HEK293T (cell line): ENCODE measurements at regions not wholly inside any gene's neighbourhood (a gene's known extent, or its start where the extent isn't known, plus 50 kb on each side); places are given as distances from the start of the nearest gene placed in this dataset.

ENCODE experiments used
- CTCF ChIA-PET: fragments of 350-600 bp; formaldehyde crosslinking; extraction: SDS; loops from one replicate; lab custom pipeline; 2021; ENCODE audit warnings: antibody characterized with exemption, inconsistent platforms; lab: Yijun Ruan, JAX
- POLR2A ChIA-PET: fragments of 350-600 bp; formaldehyde crosslinking; extraction: SDS; loops from one replicate; lab custom pipeline; 2020; ENCODE audit warnings: antibody characterized with exemption, inconsistent platforms; lab: Yijun Ruan, JAX
- DNase-seq: peaks from one replicate; pipeline ENCODE4 v3.0.0; 2012; ENCODE audit warnings: mixed read lengths; ENCODE audit errors: extremely low spot score
- ARNT ChIP-seq: fragments of 450-650 bp; IDR thresholded peaks from 2 replicates; pipeline ENCODE4 v1.6.1; 2017; ENCODE audit warnings: mild to moderate bottlenecking
- BHLHE40 ChIP-seq: fragments of 450-650 bp; IDR thresholded peaks from 2 replicates; pipeline ENCODE4 v1.6.1; 2016; ENCODE audit warnings: mild to moderate bottlenecking, moderate library complexity, borderline replicate concordance
- CTBP1 ChIP-seq: fragments of 450-650 bp; IDR thresholded peaks from 2 replicates; pipeline ENCODE4 v1.6.1; 2016; ENCODE audit warnings: borderline replicate concordance
- ELF4 ChIP-seq: fragments of 450-650 bp; IDR thresholded peaks from 2 replicates; pipeline ENCODE4 v1.6.1; 2017; ENCODE audit warnings: antibody characterized with exemption
- FOXA1 ChIP-seq: fragments of 450-650 bp; IDR thresholded peaks from 2 replicates; pipeline ENCODE4 v1.6.1; 2016; ENCODE audit warnings: mild to moderate bottlenecking
- FOXK2 ChIP-seq: fragments of 450-650 bp; IDR thresholded peaks from 2 replicates; pipeline ENCODE4 v1.6.1; 2016; ENCODE audit warnings: mild to moderate bottlenecking
- FOXM1 ChIP-seq: fragments of 450-650 bp; IDR thresholded peaks from 2 replicates; pipeline ENCODE4 v1.6.1; 2017; ENCODE audit warnings: mild to moderate bottlenecking, borderline replicate concordance
- HDGF ChIP-seq: fragments of 450-650 bp; IDR thresholded peaks from 2 replicates; pipeline ENCODE4 v1.6.1; 2017; ENCODE audit warnings: antibody characterized with exemption, borderline replicate concordance
- L3MBTL2 ChIP-seq: fragments of 450-650 bp; conservative IDR thresholded peaks from 2 replicates; pipeline ENCODE4 v1.6.1; 2016; ENCODE audit warnings: mild to moderate bottlenecking
- LEF1 ChIP-seq: fragments of 450-650 bp; IDR thresholded peaks from 2 replicates; pipeline ENCODE4 v1.6.1; 2017; ENCODE audit warnings: mild to moderate bottlenecking, borderline replicate concordance
- NFRKB ChIP-seq: fragments of 450-650 bp; IDR thresholded peaks from 2 replicates; pipeline ENCODE4 v1.6.1; 2016; ENCODE audit warnings: mild to moderate bottlenecking, moderate library complexity
- PKNOX1 ChIP-seq: fragments of 450-650 bp; IDR thresholded peaks from 2 replicates; pipeline ENCODE4 v1.6.1; 2016
- SP1 ChIP-seq: fragments of 450-650 bp; IDR thresholded peaks from 2 replicates; pipeline ENCODE4 v1.6.1; 2017
- SUZ12 ChIP-seq: fragments of 450-650 bp; IDR thresholded peaks from 2 replicates; pipeline ENCODE4 v1.6.1; 2016; ENCODE audit warnings: mild to moderate bottlenecking
- TARDBP ChIP-seq: fragments of 450-650 bp; IDR thresholded peaks from 2 replicates; pipeline ENCODE4 v1.6.1; 2016
- ZNF384 ChIP-seq: fragments of 450-650 bp; IDR thresholded peaks from 2 replicates; pipeline ENCODE4 v1.6.1; 2016

- TF ChIP-seq FOXA1 (no peak), LEF1 (no peak), PKNOX1 (no peak), CTBP1 (no peak), L3MBTL2 (no peak), NFRKB (no peak), FOXM1 (no peak), SUZ12 (no peak), ZNF384 (no peak), SP1 (no peak), HDGF (no peak), ELF4 (no peak), TARDBP (no peak), FOXK2 (no peak)
- POLR2A ChIA-PET = no interaction called here
- CTCF ChIA-PET = no interaction called here
- DNase-seq = no peak
These were observed 602.6 kb upstream of the VRK2 start for GRCh38 chr2:57443973-57444521.

GRCh38 chr2:57444752-57445430, 601.7 kb upstream of the VRK2 start:
- TF ChIP-seq CTBP1 (no peak), FOXA1 (no peak), FOXM1 (no peak), ARNT (no peak), LEF1 (no peak), ZNF384 (no peak), ELF4 (no peak), TARDBP (no peak), SUZ12 (no peak), NFRKB (no peak), L3MBTL2 (no peak), PKNOX1 (no peak), FOXK2 (no peak), BHLHE40 (no peak), SP1 (no peak), HDGF (no peak)
- ChIA-PET POLR2A (no interaction called here), CTCF (no interaction called here)
- no peak for DNase-seq

- ChIA-PET POLR2A (no interaction called here), CTCF (interaction anchor here (0.5 kb wide), 1 partner anchor 67 kb away, joined by 3 read pairs; no protein-coding TSS in a partner anchor)
- TF ChIP-seq TARDBP (no peak), FOXK2 (no peak), NFRKB (no peak), LEF1 (no peak), FOXA1 (no peak), ELF4 (no peak), ARNT (no peak), CTBP1 (no peak), PKNOX1 (no peak), SP1 (no peak), ZNF384 (no peak), L3MBTL2 (no peak), FOXM1 (no peak), BHLHE40 (no peak), HDGF (no peak), SUZ12 (no peak)
- no peak for DNase-seq
These were observed 597.8 kb upstream of the VRK2 start for GRCh38 chr2:57448816-57449215.

- ChIA-PET CTCF (no interaction called here), POLR2A (no interaction called here)
- DNase-seq = no peak
- TF ChIP-seq BHLHE40 = no peak
- TF ChIP-seq LEF1 = no peak
- TF ChIP-seq FOXM1 = no peak
- TF ChIP-seq L3MBTL2 = no peak
- TF ChIP-seq PKNOX1 = no peak
- no peak for TF ChIP-seq ELF4
- no peak for TF ChIP-seq ZNF384
- TF ChIP-seq HDGF = no peak
- no peak for TF ChIP-seq ARNT
- no peak for TF ChIP-seq FOXA1
- TF ChIP-seq TARDBP = no peak
- TF ChIP-seq SP1 = no peak
- TF ChIP-seq CTBP1 = no peak
- no peak for TF ChIP-seq SUZ12
- no peak for TF ChIP-seq NFRKB
- TF ChIP-seq FOXK2 = no peak
These were observed 596.4 kb upstream of the VRK2 start for GRCh38 chr2:57450170-57450569.

GRCh38 chr2:57452634-57453033, 594.0 kb upstream of the VRK2 start:
- no peak for TF ChIP-seq NFRKB
- no peak for TF ChIP-seq L3MBTL2
- ChIA-PET CTCF (no interaction called here), POLR2A (no interaction called here)
- DNase-seq = no peak
